ENCODE measurements at regions not wholly inside any gene's neighbourhood (a gene's known extent, or its start where the extent isn't known, plus 50 kb on each side); places are given as distances from the start of the nearest gene placed in this dataset.

- TF ChIP-seq, protein P1, sequence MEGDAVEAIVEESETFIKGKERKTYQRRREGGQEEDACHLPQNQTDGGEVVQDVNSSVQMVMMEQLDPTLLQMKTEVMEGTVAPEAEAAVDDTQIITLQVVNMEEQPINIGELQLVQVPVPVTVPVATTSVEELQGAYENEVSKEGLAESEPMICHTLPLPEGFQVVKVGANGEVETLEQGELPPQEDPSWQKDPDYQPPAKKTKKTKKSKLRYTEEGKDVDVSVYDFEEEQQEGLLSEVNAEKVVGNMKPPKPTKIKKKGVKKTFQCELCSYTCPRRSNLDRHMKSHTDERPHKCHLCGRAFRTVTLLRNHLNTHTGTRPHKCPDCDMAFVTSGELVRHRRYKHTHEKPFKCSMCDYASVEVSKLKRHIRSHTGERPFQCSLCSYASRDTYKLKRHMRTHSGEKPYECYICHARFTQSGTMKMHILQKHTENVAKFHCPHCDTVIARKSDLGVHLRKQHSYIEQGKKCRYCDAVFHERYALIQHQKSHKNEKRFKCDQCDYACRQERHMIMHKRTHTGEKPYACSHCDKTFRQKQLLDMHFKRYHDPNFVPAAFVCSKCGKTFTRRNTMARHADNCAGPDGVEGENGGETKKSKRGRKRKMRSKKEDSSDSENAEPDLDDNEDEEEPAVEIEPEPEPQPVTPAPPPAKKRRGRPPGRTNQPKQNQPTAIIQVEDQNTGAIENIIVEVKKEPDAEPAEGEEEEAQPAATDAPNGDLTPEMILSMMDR (IDR thresholded peaks at IDR 0.05) = no peak
- Mint-ChIP-seq H3K27ac (ENCODE audit: unreplicated experiment) (no peak overlapping the region), H3K27me3 (ENCODE audit: low read depth) (peaks cover 4% of the 10 kb centered on the region), H3K4me3 (ENCODE audit: unreplicated experiment) (no peak overlapping the region), H3K4me1 (ENCODE audit: low read depth) (peaks cover 7% of the 10 kb centered on the region), H3K9me3 (ENCODE audit: low read depth) (peaks cover 6% of the 10 kb centered on the region), H3K36me3 (ENCODE audit: low read depth) (no peaks in the 10 kb centered on the region)
- DNase-seq (ENCODE audit: low spot score) = no peak
Measured at GRCh38 chr7:108825581-108825909, 255.9 kb downstream of the DNAJB9 start.

DNA sequence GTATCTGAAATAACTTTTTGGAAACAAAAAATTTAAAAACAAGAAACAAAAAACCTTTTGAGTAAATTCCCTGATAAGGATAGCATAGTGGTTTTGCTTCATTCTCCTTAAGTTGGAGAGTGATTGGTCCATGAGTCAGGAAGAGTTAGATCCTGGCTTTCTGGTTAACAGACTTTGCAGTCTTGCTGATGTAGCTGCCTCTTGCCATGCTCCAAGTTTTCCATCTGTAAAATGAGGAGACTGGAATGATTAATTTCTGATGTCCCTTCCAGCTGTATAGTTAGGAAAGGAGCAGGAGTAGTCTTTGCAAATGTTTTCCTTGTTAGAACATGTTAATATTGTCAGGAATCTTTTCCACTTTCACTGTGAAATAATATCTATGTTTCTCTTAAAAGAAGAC is 266.6 kb downstream of the DNAJB9 start:
- H3K4me1 Mint-ChIP-seq (ENCODE audit: low read depth) = no peaks in the 10 kb centered on the region
- H3K27me3 Mint-ChIP-seq (ENCODE audit: low read depth) = peaks cover 4% of the 10 kb centered on the region
- no peak for DNase-seq (ENCODE audit: low spot score)
- H3K27ac Mint-ChIP-seq (ENCODE audit: unreplicated experiment) = no peak overlapping the region
- peaks cover 15% of the 10 kb centered on the region for H3K9me3 Mint-ChIP-seq (ENCODE audit: low read depth)
- H3K4me3 Mint-ChIP-seq (ENCODE audit: unreplicated experiment) = no peak overlapping the region
- TF ChIP-seq, protein P1 (IDR thresholded peaks at IDR 0.05) = no peak
- no peaks in the 10 kb centered on the region for H3K36me3 Mint-ChIP-seq (ENCODE audit: low read depth)

DNA sequence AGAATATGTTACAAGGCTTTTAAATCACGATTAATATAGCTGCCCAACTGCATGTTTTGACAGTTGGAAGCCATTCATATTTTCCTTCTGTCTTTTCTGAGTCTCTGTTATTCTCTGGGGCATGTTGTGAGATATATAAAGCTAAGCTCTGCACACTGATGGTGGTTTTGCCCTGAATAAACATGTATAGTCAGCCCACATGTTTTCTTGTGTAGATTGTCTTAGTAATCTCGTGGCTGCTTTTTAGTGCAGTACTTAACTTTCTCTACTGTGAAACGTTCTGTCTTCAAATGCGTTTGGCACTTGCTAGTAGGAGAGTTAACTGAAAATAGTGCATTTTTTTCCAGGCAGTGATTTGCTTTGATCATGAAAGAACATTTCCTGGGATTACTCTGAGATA is 268.5 kb downstream of the DNAJB9 start:
- H3K4me1 Mint-ChIP-seq (ENCODE audit: low read depth) = no peaks in the 10 kb centered on the region
- no peaks in the 10 kb centered on the region for H3K36me3 Mint-ChIP-seq (ENCODE audit: low read depth)
- no peak overlapping the region for H3K4me3 Mint-ChIP-seq (ENCODE audit: unreplicated experiment)
- H3K27ac Mint-ChIP-seq (ENCODE audit: unreplicated experiment) = no peak overlapping the region
- peaks cover 11% of the 10 kb centered on the region for H3K9me3 Mint-ChIP-seq (ENCODE audit: low read depth)
- TF ChIP-seq, protein P1 (IDR thresholded peaks at IDR 0.05) = no peak
- no peak for DNase-seq (ENCODE audit: low spot score)
- peaks cover 4% of the 10 kb centered on the region for H3K27me3 Mint-ChIP-seq (ENCODE audit: low read depth)

DNA sequence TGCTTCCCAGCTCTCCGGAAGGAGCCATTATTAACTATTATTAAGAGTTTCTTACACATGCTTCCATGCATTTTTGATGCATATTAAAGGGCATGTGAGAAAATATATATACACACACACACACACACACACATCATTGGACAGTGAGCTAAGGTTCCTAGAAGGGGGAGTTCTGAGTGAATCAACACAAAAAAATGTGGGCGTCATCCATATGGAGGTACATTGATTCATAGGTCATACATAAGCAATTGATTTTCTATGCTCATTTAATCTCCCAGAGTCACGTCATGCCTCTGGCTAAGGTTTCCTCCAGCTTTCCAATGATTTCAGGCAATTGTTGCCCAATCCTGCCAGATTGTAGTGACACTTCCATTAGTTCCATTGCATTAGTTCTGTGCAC is 269.4 kb downstream of the DNAJB9 start:
- Mint-ChIP-seq H3K36me3 (ENCODE audit: low read depth) (no peaks in the 10 kb centered on the region), H3K4me1 (ENCODE audit: low read depth) (no peaks in the 10 kb centered on the region), H3K9me3 (ENCODE audit: low read depth) (peaks cover 3% of the 10 kb centered on the region), H3K27me3 (ENCODE audit: low read depth) (peaks cover 4% of the 10 kb centered on the region), H3K4me3 (ENCODE audit: unreplicated experiment) (no peak overlapping the region), H3K27ac (ENCODE audit: unreplicated experiment) (no peak overlapping the region)
- no peak for DNase-seq (ENCODE audit: low spot score)
- TF ChIP-seq, protein P1 (IDR thresholded peaks at IDR 0.05) = no peak

- no peak overlapping the region for H3K27ac Mint-ChIP-seq (ENCODE audit: unreplicated experiment)
- no peaks in the 10 kb centered on the region for H3K9me3 Mint-ChIP-seq (ENCODE audit: low read depth)
- H3K4me3 Mint-ChIP-seq (ENCODE audit: unreplicated experiment) = no peak overlapping the region
- peaks cover 5% of the 10 kb centered on the region for H3K27me3 Mint-ChIP-seq (ENCODE audit: low read depth)
- no peak for DNase-seq (ENCODE audit: low spot score)
- H3K4me1 Mint-ChIP-seq (ENCODE audit: low read depth) = no peaks in the 10 kb centered on the region
- TF ChIP-seq, protein P1 (IDR thresholded peaks at IDR 0.05) = no peak
- no peaks in the 10 kb centered on the region for H3K36me3 Mint-ChIP-seq (ENCODE audit: low read depth)
Measured at GRCh38 chr7:108845951-108846350, 276.3 kb downstream of the DNAJB9 start.

Data from chondrocyte (in vitro differentiated cells).